Hematopoietic multipotent progenitor cell treated with erythropoietin and hydrocortisone succinate and interleukin-3 and kit ligand, for 15 days (in vitro differentiated cells): ENCODE measurements at regions not wholly inside any gene's neighbourhood (a gene's known extent, or its start where the extent isn't known, plus 50 kb on each side); places are given as distances from the start of the nearest gene placed in this dataset.

Experiments
- DNase-seq: peaks from one replicate; pipeline ENCODE4 v3.0.0-alpha.2; 2015; ENCODE audit warnings: low spot score

GRCh38 chr2:64338910-64339500 lies 115.0 kb upstream of the LGALSL start:
- DNase-seq, result no peak

DNA sequence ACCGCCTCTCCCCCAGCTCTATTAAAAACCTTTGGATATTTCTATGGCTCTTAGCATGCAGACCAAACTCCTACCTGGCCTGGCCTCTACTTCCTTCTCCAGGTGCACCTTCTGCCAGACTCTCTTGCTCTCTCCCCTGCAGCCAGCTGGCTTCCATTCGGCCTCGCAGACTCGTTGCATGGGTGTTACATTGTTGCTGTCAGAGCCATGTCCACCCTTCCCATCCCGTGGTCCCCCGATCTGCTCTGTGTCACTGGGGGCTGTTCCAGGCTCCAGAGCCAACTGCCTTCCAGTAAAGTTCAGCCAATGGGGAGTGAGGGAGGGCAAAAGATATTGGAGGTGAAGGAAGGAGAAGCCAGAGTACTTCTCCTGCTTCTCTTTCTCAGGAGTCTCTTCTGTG lies 112.5 kb upstream of the LGALSL start:
- no peak for DNase-seq

DNA sequence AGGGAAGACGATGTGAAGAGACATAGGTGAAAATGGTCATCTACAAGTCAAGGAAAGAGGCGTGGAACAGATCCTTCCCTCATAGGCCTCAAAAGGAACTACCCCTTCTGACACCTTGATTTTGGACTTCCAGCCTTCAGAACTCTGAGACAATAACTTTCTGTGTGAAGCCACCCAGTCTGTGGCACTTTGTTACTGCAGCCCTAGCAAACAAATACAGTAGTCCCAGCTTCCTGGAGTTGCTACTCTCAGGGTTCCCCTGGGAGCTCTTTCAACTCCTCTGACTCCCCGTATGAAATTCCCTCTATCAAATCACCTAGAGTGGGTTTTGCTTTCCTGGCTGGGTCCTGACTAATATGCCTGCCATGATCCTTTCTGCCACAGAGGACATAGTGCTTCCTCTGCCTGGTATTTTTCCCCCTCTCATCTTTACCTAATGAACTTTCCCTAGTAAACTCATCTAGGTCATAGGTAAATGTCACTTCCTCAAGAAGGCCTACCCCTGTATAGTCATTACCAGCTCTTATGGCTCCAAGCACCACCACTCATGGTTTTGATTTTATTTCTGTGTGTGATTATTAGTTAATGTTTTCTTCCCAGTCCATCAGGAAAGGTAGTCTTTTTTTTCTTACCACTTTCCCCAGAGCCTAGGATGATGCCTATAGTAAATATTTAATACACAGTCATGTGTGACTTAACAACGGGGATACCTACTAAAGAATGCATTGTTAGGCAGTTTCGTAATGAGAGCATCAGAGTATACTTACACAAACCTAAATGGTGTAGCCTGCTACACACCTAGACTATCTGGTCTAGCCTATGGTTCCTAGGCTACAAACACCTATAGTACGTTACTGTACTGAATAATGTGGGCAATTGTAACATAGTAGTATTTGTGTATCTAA lies 111.5 kb upstream of the LGALSL start:
- DNase-seq, result no peak

DNA sequence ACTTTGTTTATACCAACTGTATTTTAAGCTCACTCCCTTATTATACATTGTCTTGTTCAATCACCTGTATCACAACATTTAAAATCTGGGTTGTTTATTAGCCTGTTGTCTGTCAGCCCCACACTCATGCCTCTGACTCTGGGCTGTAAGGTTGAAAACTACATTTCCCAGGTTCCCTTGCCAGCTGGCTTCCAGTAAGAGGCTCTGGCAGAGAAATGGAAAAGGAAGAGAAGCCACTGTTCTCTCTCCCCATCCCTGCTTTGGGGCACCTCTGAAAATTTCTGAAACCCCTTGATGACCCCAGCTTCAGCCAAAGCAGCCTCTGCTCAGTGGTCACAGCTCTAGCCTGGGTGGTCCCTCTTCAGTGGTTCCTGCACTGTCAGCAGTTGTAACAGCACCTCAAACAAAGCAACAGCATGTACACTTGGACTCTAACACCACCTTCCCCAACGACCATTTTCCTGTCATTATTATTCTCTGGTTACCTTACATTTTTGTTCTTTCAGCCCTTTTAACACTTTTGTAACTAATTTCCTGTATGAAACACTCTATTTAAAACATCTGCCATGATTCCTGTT lies 108.9 kb upstream of the LGALSL start:
- no peak for DNase-seq

DNA sequence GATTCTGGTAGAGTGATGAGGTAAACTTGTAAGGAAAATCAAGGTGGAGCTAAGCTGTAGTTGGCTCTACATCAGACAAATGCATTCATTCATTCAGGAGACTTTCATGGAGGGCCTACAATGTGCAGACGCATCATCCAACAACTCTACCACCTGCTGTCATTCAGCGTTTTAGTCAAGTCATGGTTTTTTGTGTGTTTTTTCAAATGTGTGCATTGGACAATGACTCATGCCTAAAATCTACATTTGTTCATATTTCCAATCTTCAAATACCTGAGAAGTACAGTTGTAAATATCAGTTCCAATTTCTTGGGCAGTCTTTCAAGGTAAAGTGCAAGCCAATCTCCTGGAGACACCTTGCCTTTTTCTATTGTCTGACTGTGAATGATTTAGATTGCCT lies 108.0 kb upstream of the LGALSL start:
- DNase-seq, result no peak

GRCh38 chr2:64348386-64349130 lies 105.4 kb upstream of the LGALSL start:
- DNase-seq, result no peak

DNA sequence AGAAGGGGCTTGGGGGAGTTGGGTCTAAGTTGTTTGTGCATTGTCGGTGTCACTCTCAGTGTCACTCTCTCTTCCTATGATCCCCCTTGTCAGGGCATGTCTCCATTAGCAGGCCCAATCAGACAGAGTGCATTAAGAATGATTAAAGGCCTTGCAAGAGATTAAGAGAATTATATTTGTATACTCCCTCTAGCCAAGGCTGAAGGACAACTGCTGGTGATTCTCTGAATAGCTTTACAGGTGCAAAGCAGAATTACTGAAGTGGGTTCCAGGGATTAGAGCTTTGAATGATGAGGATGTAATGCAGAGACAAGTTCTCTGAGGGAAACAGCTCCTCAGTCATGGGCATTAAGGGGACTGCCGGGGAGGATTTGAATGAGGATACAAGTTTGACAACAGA lies 104.8 kb upstream of the LGALSL start:
- no peak for DNase-seq

DNA sequence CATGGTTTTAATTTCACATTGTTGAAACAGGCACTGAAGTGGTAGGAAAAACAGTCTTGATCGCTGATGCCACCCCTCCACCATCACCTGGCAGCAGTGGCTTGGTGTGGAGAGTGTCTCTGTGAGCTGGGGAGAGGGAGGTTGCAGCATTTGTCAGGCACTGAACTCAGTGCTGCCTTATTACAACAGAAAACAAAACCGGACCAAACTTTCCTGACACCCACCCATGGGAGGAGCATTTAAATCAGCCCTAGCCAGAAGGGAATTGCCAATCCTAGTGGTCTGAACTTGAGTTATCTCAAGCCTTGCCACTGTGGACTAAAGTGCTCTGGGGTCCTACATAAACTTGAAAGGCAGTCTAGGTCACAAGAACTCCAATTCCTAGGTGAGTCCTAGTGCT lies 103.0 kb upstream of the LGALSL start:
- no peak for DNase-seq

DNA sequence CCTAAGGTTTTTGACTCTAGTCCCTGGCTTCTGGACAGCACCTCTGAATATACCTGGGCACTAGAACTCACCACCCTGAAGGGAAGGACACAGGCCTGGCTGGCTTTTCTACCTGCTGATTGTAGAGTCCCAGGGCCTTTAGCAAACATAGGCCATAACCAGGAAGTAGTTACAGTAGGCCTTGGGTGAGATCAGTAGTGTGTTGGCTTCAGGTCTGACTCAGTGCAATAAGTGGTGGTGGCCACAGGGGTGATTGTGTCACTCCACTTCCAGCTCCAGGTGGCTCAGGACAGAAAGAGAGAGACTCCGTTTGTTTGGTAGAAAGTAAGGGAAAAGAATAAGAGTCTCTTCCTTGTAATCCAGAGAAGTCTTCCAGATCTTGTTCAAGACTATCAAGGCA lies 101.7 kb upstream of the LGALSL start:
- DNase-seq, result no peak

DNA sequence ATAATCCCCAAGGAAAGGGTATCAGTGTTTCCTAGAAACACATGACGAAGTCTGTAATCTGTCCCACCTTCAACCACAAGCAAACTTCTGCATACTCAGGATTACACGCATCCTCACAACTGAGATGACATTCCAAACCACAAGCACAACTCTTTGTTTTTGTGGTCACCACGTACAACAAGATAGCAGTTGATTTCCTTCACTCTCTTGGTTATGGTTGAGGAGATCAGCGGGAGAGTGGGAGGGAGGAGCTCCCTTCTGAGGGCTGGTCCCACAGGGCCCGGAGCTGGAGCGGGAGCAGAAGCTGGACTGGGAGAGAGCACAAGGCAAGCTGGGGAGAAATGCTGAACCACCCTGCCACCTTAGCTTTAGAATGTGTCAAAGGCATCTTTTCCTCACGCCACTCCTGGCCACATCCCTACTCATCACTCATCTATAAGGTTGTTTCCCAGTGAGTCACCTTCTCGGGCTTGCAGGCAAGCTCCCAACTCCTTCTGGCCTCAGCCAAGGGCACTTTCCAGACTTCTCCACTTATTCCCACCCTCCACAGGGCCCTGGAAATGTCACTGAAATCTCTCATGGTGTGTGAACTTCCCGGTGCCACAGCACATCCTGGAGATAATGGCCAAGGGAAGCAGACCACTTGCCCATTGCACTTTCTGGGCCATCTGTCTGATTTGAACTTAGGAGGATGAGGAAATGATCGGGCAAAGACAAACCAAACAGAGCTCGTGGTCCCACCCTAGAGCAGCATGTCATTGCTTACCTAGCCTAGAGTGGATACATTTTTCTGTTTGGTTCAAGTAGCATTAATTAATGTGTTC lies 98.9 kb upstream of the LGALSL start:
- no peak for DNase-seq

DNA sequence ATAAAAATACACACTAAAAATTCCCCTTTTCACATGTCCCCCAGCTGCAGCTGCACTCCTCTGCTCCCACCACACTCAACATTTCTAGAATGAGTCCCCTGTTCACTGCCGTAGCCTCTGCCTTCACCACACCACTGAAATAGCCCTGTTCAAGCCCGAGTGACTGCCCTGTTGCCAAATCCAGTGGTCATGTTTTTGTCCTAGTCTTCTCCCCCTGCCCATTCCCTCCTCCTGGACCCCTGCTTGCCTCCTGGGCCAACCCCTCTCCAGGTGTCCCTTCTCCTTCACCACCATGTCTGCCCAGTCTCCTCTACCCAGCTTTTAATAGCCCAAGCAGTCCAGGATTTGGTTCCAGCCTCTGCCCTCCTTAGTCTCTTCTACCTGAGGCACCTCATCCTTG lies 97.1 kb upstream of the LGALSL start:
- DNase-seq, result no peak

DNA sequence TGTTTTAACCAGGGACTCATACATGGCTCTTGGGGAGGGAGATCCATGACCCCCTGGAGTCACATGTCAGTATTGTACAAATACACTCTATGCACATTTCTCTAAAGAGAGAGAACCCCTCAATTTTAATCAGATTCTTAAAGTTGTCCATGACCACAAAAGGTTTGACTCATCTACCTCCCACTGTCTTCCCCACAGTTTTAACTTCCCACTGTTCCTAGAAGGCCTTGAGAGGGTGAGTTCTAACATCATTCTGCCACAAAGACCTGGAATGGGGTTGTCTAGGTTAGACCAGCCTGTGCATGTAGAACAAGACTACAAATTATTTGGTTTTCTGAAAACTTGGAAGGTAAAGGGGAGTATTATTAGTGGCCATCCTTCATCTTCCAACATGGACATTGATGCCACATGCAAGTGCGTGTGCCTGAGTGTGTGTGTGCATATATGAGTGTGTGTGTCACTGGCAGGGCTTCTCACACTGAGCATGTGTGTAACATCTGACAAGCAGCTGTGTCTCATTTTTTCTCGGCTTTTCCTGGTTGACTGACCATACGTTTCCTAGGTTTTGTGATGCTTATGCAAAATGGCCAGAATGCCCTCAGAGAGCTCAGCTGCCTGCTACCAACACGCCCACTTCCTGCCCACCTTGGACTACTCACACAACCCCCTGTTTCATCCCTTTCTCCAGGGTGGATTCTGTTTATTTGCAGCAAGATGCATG lies 94.6 kb upstream of the LGALSL start:
- no peak for DNase-seq

GRCh38 chr2:64359892-64360657 lies 93.9 kb upstream of the LGALSL start:
- no peak for DNase-seq

GRCh38 chr2:64361151-64361938 lies 92.6 kb upstream of the LGALSL start:
- no peak for DNase-seq

GRCh38 chr2:64362562-64363026 lies 91.4 kb upstream of the LGALSL start:
- no peak for DNase-seq

- DNase-seq, result no peak
Observed at GRCh38 chr2:64363140-64363539, 90.8 kb upstream of the LGALSL start.

DNA sequence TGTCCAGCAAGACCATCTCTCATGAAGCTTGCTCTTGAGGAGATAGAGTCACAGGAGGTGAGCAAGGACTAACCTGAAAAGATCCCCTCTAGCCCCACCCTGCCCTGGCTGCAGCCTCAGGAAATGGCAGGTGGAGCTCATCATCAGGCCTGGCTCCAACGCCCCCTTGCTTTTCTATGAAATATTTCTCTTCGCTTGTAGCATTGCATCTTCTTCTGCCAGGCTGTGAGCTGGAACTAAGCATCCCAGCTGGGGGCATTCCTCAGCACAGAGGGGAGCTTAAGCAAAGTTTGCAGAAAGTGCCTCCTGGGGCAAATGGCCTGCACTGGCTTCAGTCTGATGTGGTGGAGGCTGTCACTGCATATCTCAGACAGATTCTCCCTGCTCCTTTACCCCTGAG lies 90.1 kb upstream of the LGALSL start:
- no peak for DNase-seq

DNA sequence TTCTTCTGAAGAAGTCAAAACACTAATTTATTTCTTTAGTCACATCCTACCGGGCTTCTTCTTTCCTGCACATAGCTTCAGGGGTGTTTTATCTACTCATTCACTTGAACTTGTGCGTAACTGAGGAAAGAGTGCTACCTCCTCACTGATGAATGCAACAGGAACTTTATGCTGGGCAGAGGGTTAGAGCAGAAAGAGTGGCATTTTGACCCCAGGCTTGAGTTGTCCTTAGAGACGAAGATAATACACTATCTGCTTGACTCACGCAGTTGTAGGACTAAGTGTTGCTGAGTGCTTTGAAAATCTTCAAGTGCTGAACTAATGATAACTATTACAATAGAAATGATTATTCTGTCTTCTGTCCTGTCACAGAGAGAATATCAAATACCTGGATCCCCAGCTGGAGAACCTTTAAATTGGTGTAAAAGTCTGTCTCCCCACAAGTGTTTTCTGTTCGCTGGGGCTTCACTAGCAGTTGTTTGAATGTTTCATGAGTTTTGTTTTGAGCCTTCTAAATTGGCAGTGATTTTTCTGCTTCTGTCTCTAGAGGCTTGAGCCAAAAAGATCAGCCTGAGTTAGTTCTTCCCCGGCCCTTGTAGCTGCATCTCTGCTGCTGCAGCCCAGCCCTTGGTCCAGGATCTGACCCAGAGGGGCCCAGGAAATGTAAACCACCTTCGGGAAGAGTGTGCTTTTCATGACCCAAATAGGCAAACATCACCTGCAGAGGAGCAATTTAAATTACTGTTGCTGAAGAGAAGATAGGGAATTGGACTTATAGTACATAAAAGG lies 86.3 kb upstream of the LGALSL start:
- DNase-seq, result no peak

- no peak for DNase-seq
Observed at GRCh38 chr2:64369706-64370105, 84.3 kb upstream of the LGALSL start.
